Nephron progenitor cell (in vitro differentiated cells): ENCODE measurements at regions not wholly inside any gene's neighbourhood (a gene's known extent, or its start where the extent isn't known, plus 50 kb on each side); places are given as distances from the start of the nearest gene placed in this dataset.
A peak's percentile ranks its signal among the peaks of the same experiment; 100 is the strongest.

ENCODE experiments used
- DNase-seq: peaks from one replicate; pipeline ENCODE4 v3.0.0; 2021
- H3K27ac Mint-ChIP-seq: 2 replicates; pipeline ENCODE4 v1.8.0; 2021; ENCODE audit warnings: mild to moderate bottlenecking, moderate library complexity, mixed read lengths
- H3K27me3 Mint-ChIP-seq: 2 replicates; pipeline ENCODE4 v1.8.0; 2021; ENCODE audit warnings: mild to moderate bottlenecking, low read depth, mixed read lengths; ENCODE audit not compliant: poor library complexity
- H3K36me3 Mint-ChIP-seq: 2 replicates; pipeline ENCODE4 v1.8.0; 2021; ENCODE audit warnings: low read depth, mixed read lengths
- H3K4me1 Mint-ChIP-seq: 2 replicates; pipeline ENCODE4 v1.8.0; 2021; ENCODE audit warnings: mixed read lengths
- H3K4me3 Mint-ChIP-seq: 2 replicates; pipeline ENCODE4 v1.8.0; 2021; ENCODE audit warnings: mild to moderate bottlenecking, moderate library complexity, mixed read lengths
- H3K9me3 Mint-ChIP-seq: 2 replicates; pipeline ENCODE4 v1.8.0; 2021; ENCODE audit warnings: mild to moderate bottlenecking, moderate library complexity, mixed read lengths
- CTCF ChIP-seq: fragments of 200-600 bp; sonication (generic); IDR thresholded peaks from 2 replicates; pipeline ENCODE4 v1.5.0; 2021; ENCODE audit warnings: antibody characterized with exemption

DNA sequence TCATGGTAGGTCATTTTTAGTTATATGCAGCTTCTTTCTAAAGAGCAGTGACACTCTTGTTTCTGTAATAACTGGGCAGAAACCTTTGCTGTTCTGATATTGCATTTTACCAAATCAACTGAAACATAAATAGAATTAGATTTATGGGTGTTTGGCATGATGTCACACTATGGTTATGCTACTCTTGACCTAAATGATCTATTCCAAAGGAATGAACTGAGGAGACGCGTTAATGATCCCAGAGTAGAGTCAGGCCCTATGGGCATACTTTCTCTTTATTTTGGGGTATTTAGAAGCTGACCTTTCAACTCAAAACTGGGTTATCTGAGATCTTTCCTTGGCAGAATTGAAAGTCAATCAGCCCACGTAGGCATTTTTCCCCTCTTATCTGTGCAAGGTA lies 146.8 kb upstream of the ADAMTSL1 start:
- H3K27me3 Mint-ChIP-seq = peaks cover 3% of the 10 kb centered on the region
- H3K9me3 Mint-ChIP-seq = peaks cover 10% of the 10 kb centered on the region
- H3K4me1 Mint-ChIP-seq = peaks cover 10% of the 10 kb centered on the region
- no peak for DNase-seq
- no peaks in the 10 kb centered on the region for H3K36me3 Mint-ChIP-seq
- no peak for TF ChIP-seq CTCF
- no peak overlapping the region for H3K4me3 Mint-ChIP-seq
- no peak overlapping the region for H3K27ac Mint-ChIP-seq

- Mint-ChIP-seq H3K27me3 (peaks cover 3% of the 10 kb centered on the region), H3K36me3 (no peaks in the 10 kb centered on the region), H3K9me3 (peaks cover 3% of the 10 kb centered on the region), H3K27ac (no peak overlapping the region), H3K4me1 (peaks cover 10% of the 10 kb centered on the region), H3K4me3 (no peak overlapping the region)
- DNase-seq = no peak
- TF ChIP-seq CTCF = no peak
Observed at GRCh38 chr9:18330401-18331309, 143.3 kb upstream of the ADAMTSL1 start.

GRCh38 chr9:18331310-18331684 lies 142.7 kb upstream of the ADAMTSL1 start:
- H3K9me3 Mint-ChIP-seq = no peaks in the 10 kb centered on the region
- no peak overlapping the region for H3K27ac Mint-ChIP-seq

DNA sequence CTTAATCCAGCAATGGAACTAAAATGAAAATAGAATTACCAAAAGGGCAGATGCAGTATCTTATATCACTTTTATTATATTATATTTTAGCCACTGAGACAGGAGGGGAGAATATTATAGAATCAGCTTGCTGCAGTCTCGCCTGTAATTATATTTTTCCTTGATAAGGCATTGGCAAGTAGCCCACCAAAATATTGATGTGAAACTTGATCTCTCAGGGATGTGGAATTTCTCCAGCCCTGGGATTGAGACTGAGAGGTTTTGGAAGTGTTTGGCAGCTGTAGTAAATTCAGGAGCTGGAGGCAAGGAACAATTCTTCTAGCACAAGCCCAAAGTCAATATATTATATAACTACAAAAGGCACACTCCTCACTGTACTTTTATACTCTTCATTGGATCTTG lies 142.1 kb upstream of the ADAMTSL1 start:
- no peak for TF ChIP-seq CTCF
- Mint-ChIP-seq H3K4me1 (peaks cover 10% of the 10 kb centered on the region), H3K4me3 (no peak overlapping the region), H3K27me3 (peaks cover 3% of the 10 kb centered on the region), H3K36me3 (no peaks in the 10 kb centered on the region), H3K27ac (peak overlapping the region; percentile 29), H3K9me3 (no peaks in the 10 kb centered on the region)
- DNase-seq = no peak

More at GRCh38 chr9:18331310-18331684, 142.7 kb upstream of the ADAMTSL1 start:
- Mint-ChIP-seq H3K27me3 (peaks cover 3% of the 10 kb centered on the region), H3K4me1 (peaks cover 10% of the 10 kb centered on the region), H3K4me3 (no peak overlapping the region), H3K36me3 (no peaks in the 10 kb centered on the region)
- no peak for TF ChIP-seq CTCF
- no peak for DNase-seq

GRCh38 chr9:18333157-18333556 lies 140.8 kb upstream of the ADAMTSL1 start:
- Mint-ChIP-seq H3K4me3 (no peak overlapping the region), H3K9me3 (no peaks in the 10 kb centered on the region), H3K36me3 (no peaks in the 10 kb centered on the region), H3K27ac (no peak overlapping the region), H3K27me3 (peaks cover 5% of the 10 kb centered on the region), H3K4me1 (peaks cover 10% of the 10 kb centered on the region)
- DNase-seq = no peak
- no peak for TF ChIP-seq CTCF

- H3K9me3 Mint-ChIP-seq = peaks cover 13% of the 10 kb centered on the region
- H3K4me3 Mint-ChIP-seq = no peak overlapping the region
- peaks cover 11% of the 10 kb centered on the region for H3K27me3 Mint-ChIP-seq
- no peaks in the 10 kb centered on the region for H3K36me3 Mint-ChIP-seq
- H3K27ac Mint-ChIP-seq = no peak overlapping the region
- TF ChIP-seq CTCF = no peak
- DNase-seq = no peak
- H3K4me1 Mint-ChIP-seq = peaks cover 9% of the 10 kb centered on the region
Observed at GRCh38 chr9:18335825-18336224, 138.1 kb upstream of the ADAMTSL1 start.
